ENCODE measurements at regions not wholly inside any gene's neighbourhood (a gene's known extent, or its start where the extent isn't known, plus 50 kb on each side); places are given as distances from the start of the nearest gene placed in this dataset.

GRCh38 chr1:199182186-199182843, 543.5 kb downstream of the PTPRC start:
- H3K9ac ChIP-seq (ENCODE audit: low read length) = peak overlapping the region; percentile 69
- H3K27ac ChIP-seq (ENCODE audit: low read depth, low read length, poor library complexity, severe bottlenecking) = peak overlapping the region; percentile 98
- H3K36me3 ChIP-seq (ENCODE audit: insufficient read depth, low read length) = no peaks in the 10 kb centered on the region
- no peaks in the 10 kb centered on the region for H3F3A ChIP-seq (ENCODE audit: insufficient read depth, low read length)
- H3K27me3 ChIP-seq (ENCODE audit: insufficient read depth, low read length) = no peaks in the 10 kb centered on the region
- no peaks in the 10 kb centered on the region for H3K9me2 ChIP-seq (ENCODE audit: low read depth, low read length)
- H3K9me3 ChIP-seq (ENCODE audit: low read length) = 0 out of 2 replicates have a peak, but pooled peaks cover 3% of the 10 kb centered on the region
- H3K4me2 ChIP-seq (ENCODE audit: low read length) = peak overlapping the region; percentile 61
- TF ChIP-seq CTCF (IDR thresholded peaks at IDR 0.05; ENCODE audit: low read length) (no peak), EZH2 (IDR thresholded peaks at IDR 0.05; ENCODE audit: borderline replicate concordance, low read length) (no peak)
- H2AFZ ChIP-seq (ENCODE audit: low read length) = 0 out of 2 replicates have a peak overlapping the region, but pooled peaks have one; percentile 12
- no peaks in the 10 kb centered on the region for H4K20me1 ChIP-seq (ENCODE audit: insufficient read depth, low read length)
- H3K4me1 ChIP-seq (ENCODE audit: insufficient read depth, low read length, severe bottlenecking) = peaks cover 29% of the 10 kb centered on the region
- peak overlapping the region; percentile 19 for H3K4me3 ChIP-seq (ENCODE audit: low read depth, low read length, poor library complexity, severe bottlenecking)
- no peaks in the 10 kb centered on the region for H3K79me2 ChIP-seq (ENCODE audit: insufficient read depth, low read length)

GRCh38 chr1:199184180-199184579, 545.3 kb downstream of the PTPRC start:
- no peaks in the 10 kb centered on the region for H4K20me1 ChIP-seq (ENCODE audit: insufficient read depth, low read length)
- no peaks in the 10 kb centered on the region for H3K9me2 ChIP-seq (ENCODE audit: low read depth, low read length)
- H3K4me2 ChIP-seq (ENCODE audit: low read length) = no peak overlapping the region
- peaks cover 29% of the 10 kb centered on the region for H3K4me1 ChIP-seq (ENCODE audit: insufficient read depth, low read length, severe bottlenecking)
- TF ChIP-seq EZH2 (IDR thresholded peaks at IDR 0.05; ENCODE audit: borderline replicate concordance, low read length) = no peak
- TF ChIP-seq CTCF (IDR thresholded peaks at IDR 0.05; ENCODE audit: low read length) = no peak
- H3K27me3 ChIP-seq (ENCODE audit: insufficient read depth, low read length) = no peaks in the 10 kb centered on the region
- H2AFZ ChIP-seq (ENCODE audit: low read length) = no peak overlapping the region
- H3K27ac ChIP-seq (ENCODE audit: low read depth, low read length, poor library complexity, severe bottlenecking) = peak overlapping the region; percentile 14
- H3K36me3 ChIP-seq (ENCODE audit: insufficient read depth, low read length) = no peaks in the 10 kb centered on the region
- no peak overlapping the region for H3K9ac ChIP-seq (ENCODE audit: low read length)
- 0 out of 2 replicates have a peak, but pooled peaks cover 3% of the 10 kb centered on the region for H3K9me3 ChIP-seq (ENCODE audit: low read length)
- no peak overlapping the region for H3K4me3 ChIP-seq (ENCODE audit: low read depth, low read length, poor library complexity, severe bottlenecking)
- H3K79me2 ChIP-seq (ENCODE audit: insufficient read depth, low read length) = no peaks in the 10 kb centered on the region
- no peaks in the 10 kb centered on the region for H3F3A ChIP-seq (ENCODE audit: insufficient read depth, low read length)

- Histone ChIP-seq H2AFZ (ENCODE audit: low read length) (no peak overlapping the region), H3K9me2 (ENCODE audit: low read depth, low read length) (no peaks in the 10 kb centered on the region), H3K27ac (ENCODE audit: low read depth, low read length, poor library complexity, severe bottlenecking) (no peak overlapping the region), H3K4me3 (ENCODE audit: low read depth, low read length, poor library complexity, severe bottlenecking) (no peak overlapping the region), H3F3A (ENCODE audit: insufficient read depth, low read length) (no peaks in the 10 kb centered on the region; the same call in 1 of the 2 replicates), H3K27me3 (ENCODE audit: insufficient read depth, low read length) (no peaks in the 10 kb centered on the region), H3K9ac (ENCODE audit: low read length) (no peak overlapping the region), H3K36me3 (ENCODE audit: insufficient read depth, low read length) (no peaks in the 10 kb centered on the region), H3K79me2 (ENCODE audit: insufficient read depth, low read length) (no peaks in the 10 kb centered on the region), H3K4me2 (ENCODE audit: low read length) (no peak overlapping the region), H4K20me1 (ENCODE audit: insufficient read depth, low read length) (no peaks in the 10 kb centered on the region), H3K4me1 (ENCODE audit: insufficient read depth, low read length, severe bottlenecking) (no peaks in the 10 kb centered on the region), H3K9me3 (ENCODE audit: low read length) (peaks cover 7% of the 10 kb centered on the region; the same call in 1 of the 2 replicates)
- TF ChIP-seq CTCF (IDR thresholded peaks at IDR 0.05; ENCODE audit: low read length) (no peak), EZH2 (IDR thresholded peaks at IDR 0.05; ENCODE audit: borderline replicate concordance, low read length) (no peak)
Observed at GRCh38 chr1:199194862-199195261, 556.0 kb downstream of the PTPRC start.

Measured in OCI-LY1 (cell line).